Left lobe of liver (tissue), 2 donors: ENCODE measurements at regions not wholly inside any gene's neighbourhood (a gene's known extent, or its start where the extent isn't known, plus 50 kb on each side); places are given as distances from the start of the nearest gene placed in this dataset.
A peak's percentile ranks its signal among the peaks of the same experiment; 100 is the strongest.

Experiments
- ATAC-seq: fragments of 200-7000 bp; cut with Tn5 transposase; one replicate; pipeline ENCODE4 v1.9.1; 2020; ENCODE audit warnings: mild to moderate bottlenecking, moderate library complexity
- DNase-seq: peaks from one replicate; pipeline ENCODE4 v3.0.0-alpha.2; 2020; ENCODE audit warnings: low spot score
- donor health status: DM: no; HTN: no; CAD: no; lungs with moderate emphysema.
- donor health status: DM: no; HTN: yes; CAD: no.

DNA sequence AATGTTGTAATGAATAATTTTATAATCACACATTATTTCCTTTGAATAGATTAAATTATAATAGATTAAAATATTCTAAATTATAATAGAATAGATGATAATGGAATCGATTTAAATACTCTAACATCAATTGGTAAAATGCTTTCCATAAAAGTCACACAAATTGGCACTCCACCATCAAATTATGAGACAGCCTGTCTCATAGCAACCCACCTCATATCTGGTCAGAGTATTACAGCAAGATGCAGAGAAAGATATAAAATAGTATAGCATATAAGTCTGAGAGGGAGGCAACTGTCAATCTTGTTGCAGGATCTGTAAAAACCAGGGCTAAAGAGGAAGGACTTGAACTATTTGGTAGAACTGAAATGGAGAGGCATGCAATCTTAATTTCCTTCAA is 98.4 kb upstream of the NCKAP5 start:
- no peak for DNase-seq
- no peak for ATAC-seq

DNA sequence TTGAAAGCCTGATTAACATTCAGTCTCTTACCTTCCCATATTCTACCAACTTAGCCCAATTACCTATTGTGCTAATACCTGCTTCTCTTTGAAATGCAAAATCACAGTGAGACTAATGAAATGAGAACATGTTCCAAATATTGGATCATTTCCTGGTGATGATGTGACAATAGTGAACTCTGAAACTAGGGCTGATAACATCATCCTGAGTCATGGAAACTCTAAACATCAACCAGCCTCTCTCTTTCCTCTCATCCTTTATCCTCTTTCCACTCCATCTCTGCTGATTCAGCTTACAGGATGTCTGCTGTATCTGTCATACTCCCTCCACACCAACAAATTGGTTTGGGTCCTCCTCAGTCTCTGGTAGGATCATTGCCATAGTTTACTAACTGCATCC is 98.8 kb upstream of the NCKAP5 start:
- ATAC-seq (peak; percentile 81), DNase-seq (no peak)

DNA sequence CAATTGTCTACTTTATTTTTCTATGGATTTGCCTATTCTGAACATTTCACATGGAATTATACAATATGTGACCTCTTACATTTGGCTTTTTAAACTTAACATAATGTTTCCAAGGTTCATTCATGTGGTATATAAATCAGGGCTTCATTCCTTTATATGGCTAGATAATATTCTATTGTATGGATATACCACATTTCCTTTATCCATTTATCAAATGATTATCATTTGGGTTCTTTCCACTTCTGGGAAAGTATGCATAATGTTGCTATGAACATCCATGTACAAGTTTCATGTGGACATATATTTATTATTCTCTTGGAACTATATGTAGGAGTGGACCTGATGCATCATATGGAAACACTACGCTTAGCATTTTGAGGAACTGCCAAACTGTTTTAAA is 99.7 kb upstream of the NCKAP5 start:
- DNase-seq (no peak), ATAC-seq (no peak)

DNA sequence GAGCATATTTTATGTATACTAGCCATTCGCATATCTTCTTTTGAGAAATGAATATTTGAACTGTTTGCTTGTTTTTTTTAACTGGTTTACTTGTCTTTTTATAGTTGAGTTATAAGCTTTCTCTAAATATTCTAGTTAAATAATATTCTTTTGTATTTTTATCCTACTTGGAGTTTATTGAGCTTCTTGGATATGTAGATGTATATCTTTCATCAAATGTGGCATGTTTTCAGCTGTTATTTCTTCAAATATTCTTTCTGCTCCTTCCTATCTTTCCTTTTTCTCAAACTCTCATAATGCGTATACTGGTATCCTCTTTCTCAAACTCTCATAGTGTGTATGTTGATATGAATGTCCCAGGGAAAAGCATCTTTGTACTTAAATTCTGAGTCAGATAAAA is 100.3 kb upstream of the NCKAP5 start:
- DNase-seq (no peak), ATAC-seq (no peak)

DNA sequence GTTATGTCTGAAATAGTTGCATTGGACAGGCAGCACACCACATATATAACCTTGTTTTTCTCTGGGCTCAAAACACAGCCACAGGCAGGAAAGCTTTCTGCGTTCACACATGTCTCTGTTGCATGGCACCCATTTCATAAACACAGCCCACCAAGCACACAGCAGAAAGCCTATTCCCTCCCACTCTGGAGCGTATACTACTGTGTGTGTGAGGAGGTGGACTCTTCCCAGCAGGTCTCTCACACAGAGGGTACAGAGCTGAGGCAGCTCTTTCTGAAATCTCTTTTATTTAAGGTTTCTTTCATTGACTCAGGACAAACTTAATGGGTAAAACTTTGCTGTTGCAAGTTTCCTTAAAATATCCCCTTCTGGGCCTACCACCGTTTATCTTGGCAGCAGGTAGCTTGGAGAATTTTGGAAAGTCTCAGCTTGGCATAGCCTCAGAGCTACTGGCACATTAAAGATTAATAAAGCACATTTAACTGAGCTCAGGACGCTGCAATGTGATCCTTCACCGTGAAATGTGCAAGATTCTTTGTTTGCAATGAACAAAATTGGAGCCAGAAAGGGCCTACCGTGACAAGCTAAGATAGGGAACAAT is 105.1 kb upstream of the NCKAP5 start:
- ATAC-seq (peak; percentile 56), DNase-seq (peak; percentile 51)

DNA sequence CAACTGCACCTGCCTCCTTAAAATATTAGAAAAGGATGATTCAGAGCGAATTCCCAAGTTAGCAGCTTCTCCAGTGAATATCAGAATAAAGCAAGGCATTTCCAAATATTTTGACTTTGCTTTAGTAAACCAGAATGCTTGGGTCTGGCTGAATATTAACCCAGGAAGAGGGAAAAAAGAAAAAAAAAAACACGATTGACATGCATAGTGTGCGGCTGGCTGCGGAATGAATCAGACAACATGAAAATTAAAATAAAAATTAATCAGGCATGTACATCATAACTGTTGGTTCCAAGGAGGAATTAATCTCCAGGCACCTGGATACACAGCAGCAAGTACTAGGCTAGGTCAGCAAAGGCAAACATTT is 105.8 kb upstream of the NCKAP5 start:
- no peak for DNase-seq
- peak; percentile 42 for ATAC-seq

DNA sequence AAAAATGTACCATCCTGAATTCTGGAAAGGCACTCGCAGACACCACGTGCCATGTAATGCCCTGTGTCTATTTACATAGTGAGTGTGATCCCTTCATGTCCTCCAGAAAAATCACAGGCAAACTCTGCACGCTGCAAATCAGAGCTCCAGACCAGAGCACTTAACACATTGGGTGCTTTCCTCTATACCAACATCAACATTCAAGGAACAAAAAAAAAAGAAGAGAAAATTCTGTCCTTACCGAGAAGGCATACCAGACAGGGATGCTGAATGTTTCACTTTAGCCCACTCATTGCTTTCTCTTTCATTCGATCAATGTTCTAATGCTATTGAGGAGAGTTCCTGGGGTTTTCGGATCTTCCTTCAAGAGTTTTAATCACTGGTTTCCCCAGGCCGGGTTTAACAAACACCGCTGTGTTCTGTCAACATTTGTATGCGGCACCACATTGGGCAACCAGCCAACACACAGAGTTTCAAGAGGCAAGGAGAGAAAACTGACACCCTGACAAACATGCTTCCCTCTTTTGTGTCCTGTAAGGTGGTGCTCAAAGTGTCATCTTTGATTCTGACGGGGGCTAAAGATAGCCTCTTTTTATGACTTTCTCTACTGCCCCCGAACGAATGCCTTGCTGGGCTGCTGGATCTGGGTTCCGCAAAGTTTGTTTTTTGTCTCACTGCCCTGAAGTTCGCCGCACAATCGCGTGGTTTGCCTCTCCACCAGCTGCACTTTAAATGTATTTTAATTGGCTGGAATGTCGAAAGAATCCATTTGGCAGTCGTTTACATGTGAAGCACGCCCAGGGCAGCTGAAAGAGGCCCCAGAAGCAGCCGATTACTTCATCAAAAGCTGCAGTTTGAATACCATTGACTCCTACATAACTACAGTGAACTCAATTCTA is 106.4 kb upstream of the NCKAP5 start:
- DNase-seq (peak; percentile 82), ATAC-seq (peak; percentile 83)

DNA sequence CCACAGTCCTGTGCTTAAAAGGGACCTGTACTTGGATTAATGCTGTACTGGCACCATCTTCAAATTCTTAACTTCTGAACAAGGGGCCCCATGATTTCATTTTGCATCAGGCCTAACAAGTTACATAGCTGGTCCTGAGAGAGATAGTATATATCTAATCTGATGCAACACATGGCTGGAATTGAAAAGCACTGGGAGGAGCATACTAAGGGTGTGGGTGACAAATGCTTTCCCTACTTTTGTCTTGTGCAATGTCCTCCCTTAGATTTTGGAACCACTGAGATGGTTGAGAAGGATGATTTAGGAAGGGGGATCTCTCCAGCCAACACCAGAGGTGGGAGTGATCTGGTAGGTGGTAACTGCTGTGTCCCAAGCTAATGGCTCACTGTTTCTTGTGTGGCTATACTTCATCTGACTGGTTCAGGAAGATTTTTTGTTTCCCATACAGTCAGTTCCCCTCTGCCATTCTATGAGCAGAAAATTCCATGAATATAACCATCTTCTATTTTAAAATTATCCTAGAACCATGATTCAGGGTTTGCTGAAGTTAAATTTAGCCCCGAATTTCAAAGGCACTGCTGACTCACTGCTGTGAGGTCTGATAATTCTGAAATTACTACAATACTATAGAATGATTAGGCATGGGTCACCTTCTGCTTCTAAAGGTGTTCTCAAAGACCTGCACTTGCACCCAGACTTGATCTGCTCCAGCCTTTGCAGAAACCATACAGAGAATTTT is 108.3 kb upstream of the NCKAP5 start:
- ATAC-seq: no peak

DNA sequence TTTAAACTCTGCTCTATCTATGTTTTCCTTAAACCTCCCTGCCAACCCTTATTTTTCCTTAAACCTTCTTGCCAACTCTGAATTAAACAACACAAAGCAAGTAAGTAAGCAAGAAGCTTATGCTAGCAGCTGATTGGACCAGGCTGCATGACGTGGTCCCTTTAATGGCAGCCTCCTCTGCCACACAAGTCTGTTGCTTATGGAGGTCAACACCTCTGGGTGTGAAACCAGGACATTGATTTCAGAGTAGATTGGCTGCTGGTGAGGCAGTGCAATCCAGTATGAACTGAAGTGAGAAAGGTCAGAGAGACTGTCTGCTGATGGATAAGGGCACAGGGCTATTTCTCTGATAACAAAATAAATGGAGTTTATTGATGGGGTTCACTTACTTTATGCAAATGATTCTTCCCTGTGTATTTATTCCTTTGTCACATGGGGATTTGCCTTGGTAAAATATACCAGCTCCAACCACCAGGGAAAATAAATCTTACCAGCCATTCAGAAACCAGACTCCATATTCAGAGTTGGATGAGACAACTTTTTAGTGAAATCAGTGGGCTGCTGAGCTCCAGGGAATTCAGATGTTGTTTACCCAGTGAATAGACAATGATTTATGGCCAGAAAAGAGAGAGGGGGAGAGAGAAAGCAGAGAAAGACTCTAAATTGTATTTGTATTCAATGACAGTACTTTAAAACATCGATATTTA is 112.2 kb upstream of the NCKAP5 start:
- ATAC-seq (peak; percentile 72), DNase-seq (no peak)

More for the DNA sequence above, 108.3 kb upstream of the NCKAP5 start:
- DNase-seq: no peak

DNA sequence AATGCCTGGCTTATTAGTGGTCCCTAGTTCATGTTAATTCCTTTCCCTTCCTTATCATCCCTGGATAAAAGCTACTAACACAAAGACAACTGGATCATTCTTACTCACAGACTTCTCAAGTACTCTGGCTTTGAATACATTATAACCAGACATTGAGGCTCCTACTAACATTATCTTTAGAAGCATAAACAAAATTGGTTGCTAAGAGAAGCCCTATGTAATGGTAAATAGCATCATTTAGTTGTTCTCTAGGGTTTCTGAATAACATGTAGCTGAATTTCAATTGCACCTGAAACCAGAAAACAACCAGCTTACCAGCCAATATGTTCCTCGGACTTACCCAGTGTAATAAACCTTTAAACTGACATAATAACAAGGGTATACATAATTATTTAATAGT is 114.1 kb upstream of the NCKAP5 start:
- no peak for DNase-seq
- ATAC-seq: no peak

DNA sequence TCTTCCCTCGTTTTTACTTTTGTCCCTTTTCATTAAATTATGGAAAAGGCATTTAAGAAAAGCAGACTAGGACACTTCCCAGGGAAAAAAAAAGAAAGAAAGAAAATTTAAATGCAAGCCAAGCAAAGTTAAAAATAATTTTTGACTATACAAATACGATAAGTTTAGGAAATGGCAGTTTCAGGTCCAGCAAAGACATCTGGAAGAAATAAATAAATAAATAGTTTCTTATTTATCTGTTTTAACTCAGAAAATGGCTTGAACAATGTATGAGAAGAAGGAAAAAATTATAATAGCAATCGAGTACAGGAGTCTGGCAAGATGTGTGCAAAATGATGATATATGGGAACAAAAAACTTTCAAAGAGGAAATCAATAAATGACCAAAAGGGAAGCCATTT is 114.6 kb upstream of the NCKAP5 start:
- ATAC-seq: no peak
- no peak for DNase-seq

DNA sequence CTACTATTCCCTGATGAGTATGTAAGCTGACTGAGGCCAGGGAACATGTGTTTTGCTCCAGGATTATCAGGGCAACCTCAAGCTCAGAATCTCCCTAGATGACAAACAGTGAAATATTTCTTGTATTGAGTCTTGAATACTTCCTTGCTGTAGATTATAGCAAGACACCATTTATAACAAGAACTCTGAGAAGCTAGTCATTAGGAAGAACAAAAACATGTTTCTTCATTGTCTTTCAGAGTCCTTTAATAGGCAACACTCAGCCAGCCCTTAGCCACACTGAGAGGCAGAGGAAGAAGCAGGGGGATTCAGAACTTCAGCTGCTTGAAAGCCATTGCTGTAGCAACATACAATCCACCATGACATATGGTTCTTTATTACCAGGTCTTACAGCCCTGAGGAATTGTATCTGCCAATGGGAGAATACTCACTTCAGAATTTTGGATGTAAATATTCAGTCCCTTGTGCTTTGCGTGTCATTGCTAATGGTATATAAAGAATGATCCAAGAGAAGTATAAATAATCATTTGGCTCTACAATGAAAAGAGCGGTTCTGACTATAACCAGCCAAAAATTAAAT is 117.5 kb upstream of the NCKAP5 start:
- no peak for DNase-seq

DNA sequence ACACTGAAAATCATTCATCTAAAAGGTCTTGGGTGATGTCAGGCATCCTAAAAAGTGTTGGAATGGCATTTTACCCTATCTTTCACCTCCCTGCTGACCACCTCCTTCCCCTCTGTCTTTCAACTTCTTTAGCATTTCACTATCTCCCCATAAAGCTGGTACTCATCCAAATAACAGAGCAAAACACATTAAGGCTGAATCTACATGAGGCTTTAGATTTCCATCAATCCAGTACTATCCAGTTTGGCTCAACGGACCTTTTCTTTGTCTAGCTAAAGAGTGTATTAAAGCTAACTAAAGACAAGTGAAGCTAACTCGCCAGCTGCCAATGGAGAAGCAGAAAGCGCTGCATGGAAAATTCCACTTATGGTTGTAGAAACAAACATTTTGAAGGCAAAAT is 122.5 kb upstream of the NCKAP5 start:
- ATAC-seq: no peak
- DNase-seq: no peak

More for the DNA sequence above, 117.5 kb upstream of the NCKAP5 start:
- no peak for ATAC-seq

DNA sequence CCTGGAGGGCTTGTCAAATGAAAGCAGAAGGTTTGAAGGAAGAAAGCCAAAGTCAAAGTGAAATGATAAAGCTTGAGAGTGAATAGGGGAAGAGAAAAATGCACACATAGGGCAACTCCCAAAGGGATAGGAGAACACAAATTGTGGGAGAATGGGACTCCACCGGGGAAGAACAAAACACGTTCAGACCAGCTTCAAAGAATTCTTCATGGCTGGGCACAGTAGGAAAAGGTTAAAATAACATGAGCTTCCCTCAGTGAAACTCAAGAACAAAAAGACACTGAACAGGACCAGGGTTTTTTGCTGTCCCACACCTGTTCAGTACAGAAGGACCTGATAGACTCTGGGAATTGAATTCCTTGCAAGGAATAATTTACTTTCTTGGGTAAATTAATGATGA is 123.1 kb upstream of the NCKAP5 start:
- no peak for ATAC-seq
- DNase-seq: no peak

DNA sequence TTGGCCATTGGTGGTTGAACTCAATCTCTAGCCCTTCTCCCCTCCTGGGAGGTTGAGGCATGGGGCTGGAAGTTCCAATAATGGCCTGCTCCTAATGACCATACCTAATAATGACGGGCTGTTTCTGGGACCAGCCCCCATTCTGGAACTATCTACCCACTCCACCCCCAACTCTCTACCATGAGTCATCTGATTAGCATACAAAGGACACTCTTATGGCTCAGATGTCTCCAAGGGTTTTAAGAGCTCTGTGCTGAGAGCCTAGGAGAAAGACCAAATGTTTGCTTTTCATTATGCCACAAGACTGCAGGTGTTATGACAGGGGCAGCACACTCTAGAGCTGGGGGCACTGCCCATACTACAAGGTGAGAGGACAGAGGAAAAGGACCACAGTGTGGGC is 137.0 kb upstream of the NCKAP5 start:
- ATAC-seq: no peak
- no peak for DNase-seq

DNA sequence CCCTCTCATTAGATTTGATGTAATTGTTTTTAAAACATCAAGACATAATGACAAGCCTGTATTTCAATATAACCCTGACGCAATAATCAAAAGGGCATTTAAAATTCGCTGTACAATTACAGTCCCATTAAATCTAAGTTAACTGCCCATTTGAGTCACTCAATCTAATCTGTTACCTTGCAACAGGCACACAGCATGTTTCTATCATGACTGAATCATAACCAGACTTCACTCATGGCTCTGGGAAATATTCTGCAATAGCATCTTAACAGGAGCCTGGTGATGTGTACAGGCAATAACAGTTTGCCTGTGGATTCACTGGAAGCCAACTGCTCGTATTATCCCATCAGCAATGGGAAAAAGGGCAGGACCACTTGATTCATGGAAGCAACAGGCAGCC is 142.3 kb upstream of the NCKAP5 start:
- no peak for DNase-seq
- ATAC-seq: no peak

DNA sequence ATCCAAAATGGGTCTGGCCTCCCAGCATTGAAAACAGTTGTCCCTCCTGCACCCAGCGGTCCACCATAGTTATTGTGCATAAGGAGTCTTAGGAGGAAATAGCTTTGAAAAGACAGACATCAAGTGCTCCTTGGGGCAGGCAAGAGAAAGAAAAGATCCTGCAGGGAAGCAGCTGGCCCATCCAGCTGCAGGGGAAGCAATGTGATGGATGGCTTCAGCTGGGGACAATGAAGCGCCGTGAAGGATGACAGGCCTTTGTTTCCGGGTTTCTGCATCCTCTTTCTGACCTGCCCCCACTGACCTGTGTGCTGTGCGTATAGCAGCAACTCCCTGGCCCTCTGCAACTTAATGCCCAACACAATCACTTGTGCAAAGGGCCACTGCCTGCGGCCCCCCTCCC is 142.9 kb upstream of the NCKAP5 start:
- DNase-seq (no peak), ATAC-seq (no peak)

DNA sequence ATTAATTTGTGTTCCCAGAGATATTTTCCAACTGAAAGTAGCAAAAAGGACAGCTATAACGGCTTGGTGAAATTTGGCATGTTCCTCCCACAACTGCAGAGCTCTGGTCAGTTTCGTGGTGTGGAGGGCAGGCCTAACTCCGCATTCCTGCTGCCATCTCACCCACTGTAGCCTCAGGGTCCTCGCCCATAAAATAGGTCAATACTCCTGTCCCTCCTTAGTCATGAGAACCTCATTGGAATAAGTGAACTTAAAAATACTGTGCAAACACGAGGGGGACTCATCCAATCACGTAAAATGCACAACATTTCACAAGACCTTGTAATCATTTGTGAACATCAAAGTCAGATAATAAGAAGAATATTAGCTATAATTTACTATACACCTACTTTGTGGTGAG is 143.5 kb upstream of the NCKAP5 start:
- ATAC-seq (no peak), DNase-seq (no peak)

DNA sequence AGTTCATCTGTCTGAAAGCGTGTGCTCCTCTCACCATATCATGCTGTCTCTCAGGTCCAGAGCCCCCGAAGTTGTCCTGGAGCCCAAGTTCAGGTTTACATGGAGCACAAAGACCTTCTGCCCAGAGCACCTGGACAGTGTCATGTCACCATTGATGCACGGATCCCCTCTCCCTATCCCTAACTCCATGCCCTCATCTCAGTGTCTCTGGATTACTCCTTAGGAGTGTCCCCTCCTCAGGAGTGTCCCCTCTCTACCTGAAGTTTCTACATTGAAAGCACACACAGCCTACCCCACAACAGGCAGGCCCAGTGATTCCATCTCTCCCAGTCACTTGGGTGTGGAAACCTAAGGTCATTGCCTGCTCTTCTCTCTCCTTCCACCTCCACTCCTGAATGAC is 144.1 kb upstream of the NCKAP5 start:
- DNase-seq (no peak), ATAC-seq (no peak)

DNA sequence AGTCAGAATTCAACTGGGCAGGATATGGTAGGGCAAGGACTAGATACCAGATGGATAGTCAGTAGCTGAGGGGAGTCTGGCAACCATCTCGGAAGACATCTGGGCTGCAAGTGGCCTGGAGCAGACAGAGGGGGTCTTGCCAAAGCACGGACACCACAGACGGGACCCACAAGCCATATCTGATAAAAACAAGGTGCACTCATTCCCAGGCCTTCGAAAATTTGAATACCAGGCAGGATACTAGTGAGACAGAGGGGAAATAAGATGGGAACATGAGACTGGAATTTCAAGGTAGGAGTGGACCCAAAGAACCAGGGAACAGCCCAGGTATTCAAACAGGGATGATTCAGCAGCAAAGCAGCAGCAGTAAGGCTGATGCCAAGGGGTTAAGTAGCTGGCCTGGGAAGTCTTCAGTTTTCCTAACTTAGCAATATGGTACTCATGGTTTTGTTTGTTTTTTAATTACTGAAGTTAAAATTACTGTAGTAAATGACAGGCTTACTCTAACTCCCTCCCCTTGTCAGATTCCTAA is 144.9 kb upstream of the NCKAP5 start:
- no peak for DNase-seq
- ATAC-seq: no peak

DNA sequence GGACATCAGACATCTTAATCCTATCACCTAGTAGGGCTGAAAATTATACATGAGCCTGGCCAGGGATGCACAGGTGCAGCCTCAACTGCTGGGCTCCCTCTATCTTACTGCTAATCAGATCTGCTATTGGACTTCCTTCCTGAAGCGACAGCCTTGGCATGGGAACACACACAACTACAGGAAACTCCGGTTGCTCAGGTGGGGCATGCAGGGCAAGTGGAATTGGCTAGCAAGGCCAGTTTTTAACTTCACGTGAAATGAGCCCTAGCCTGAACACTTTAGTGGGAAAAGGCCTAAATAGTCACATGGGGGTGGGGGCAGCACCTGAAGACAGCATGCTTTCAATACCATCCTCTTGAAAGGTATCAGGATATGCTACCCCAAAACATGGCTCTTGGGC is 147.9 kb upstream of the NCKAP5 start:
- DNase-seq (no peak), ATAC-seq (no peak)
